H1 (cell line): ENCODE measurements at regions not wholly inside any gene's neighbourhood (a gene's known extent, or its start where the extent isn't known, plus 50 kb on each side); places are given as distances from the start of the nearest gene placed in this dataset.

Source experiments
- CTCF ChIA-PET: fragments of 300-600 bp; sonication (Branson Sonifier 250); formaldehyde crosslinking; loops from one replicate; lab custom pipeline; 2021; ENCODE audit not compliant: partially characterized antibody; lab: Charles Lee
- POLR2A ChIA-PET: fragments of 300-600 bp; sonication (Branson Sonifier 250); formaldehyde crosslinking; loops from one replicate; lab custom pipeline; 2021; ENCODE audit warnings: inconsistent platforms; ENCODE audit not compliant: partially characterized antibody; lab: Charles Lee
- DNase-seq, 2 experiments: peaks; one replicate each; pipeline versions ENCODE4 v3.0.0 to v3.0.0-alpha.2; 2010 to 2022; ENCODE audit warnings: low spot score in 2 of 2, low read depth in 1 of 2, mixed read lengths in 1 of 2
- FAIRE-seq: peaks from 2 replicates; lab custom pipeline; 2011; peaks lifted over from hg19 to GRCh38; lab: Jason Lieb, UNC
- H2AFZ ChIP-seq: 2 replicates; pipeline ENCODE4 v1.8.1; 2012; ENCODE audit warnings: low read length, inconsistent platforms
- H2AK5ac ChIP-seq: 2 replicates; pipeline ENCODE4 v1.6.1; 2013; ENCODE audit warnings: low read depth, low read length
- H2BK120ac ChIP-seq: replicated peaks from 2 replicates; pipeline ENCODE3; 2013; ENCODE audit warnings: low read depth, low read length, inconsistent platforms
- H2BK12ac ChIP-seq: 2 replicates; pipeline ENCODE4 v1.6.1; 2013; ENCODE audit warnings: low read depth, low read length
- H2BK15ac ChIP-seq: 2 replicates; pipeline ENCODE4 v1.6.1; 2013; ENCODE audit warnings: low read length
- H2BK20ac ChIP-seq: 2 replicates; pipeline ENCODE4 v1.6.1; 2013; ENCODE audit warnings: low read length
- H2BK5ac ChIP-seq: 2 replicates; pipeline ENCODE4 v1.6.1; 2013; ENCODE audit warnings: low read depth, low read length
- H3K14ac ChIP-seq: 2 replicates; pipeline ENCODE4 v1.6.1; 2013; ENCODE audit warnings: inconsistent platforms; ENCODE audit not compliant: insufficient read length
- H3K18ac ChIP-seq: 2 replicates; pipeline ENCODE4 v1.6.1; 2013; ENCODE audit warnings: low read length; ENCODE audit errors: extremely low read depth
- H3K23ac ChIP-seq: 2 replicates; pipeline ENCODE4 v1.6.1; 2013; ENCODE audit warnings: inconsistent platforms; ENCODE audit not compliant: insufficient read length
- H3K23me2 ChIP-seq: 2 replicates; pipeline ENCODE4 v1.6.1; 2013; ENCODE audit warnings: low read depth, low read length
- H3K27ac ChIP-seq: 2 replicates; pipeline ENCODE4 v1.6.1; 2011; ENCODE audit warnings: low read depth, low read length, inconsistent platforms
- H3K27me3 ChIP-seq, 4 experiments: replicated peaks in 1 of 4; 1 replicate in 1 of 4; 2 replicates in 3 of 4; pipeline versions ENCODE4 v1.6.1 to v1.8.1; 2011 to 2013; ENCODE audit warnings: low read length in 3 of 4, mild to moderate bottlenecking in 3 of 4, inconsistent platforms in 2 of 4, mixed read lengths in 2 of 4, moderate library complexity in 1 of 4; ENCODE audit not compliant: control insufficient read depth in 3 of 4, insufficient read depth in 3 of 4; ENCODE audit errors: extremely low read depth in 1 of 4
- H3K36me3 ChIP-seq, 4 experiments: 2 replicates each; pipeline versions ENCODE4 v1.6.1 to v1.8.1; 2011 to 2013; ENCODE audit warnings: mild to moderate bottlenecking in 4 of 4, low read length in 3 of 4, moderate library complexity in 2 of 4, control low read depth in 1 of 4, inconsistent platforms in 1 of 4; ENCODE audit not compliant: insufficient read depth in 4 of 4, control insufficient read depth in 2 of 4
- H3K4ac ChIP-seq: replicated peaks from 2 replicates; pipeline ENCODE3; 2013; ENCODE audit warnings: low read length, low read depth, mixed read lengths, inconsistent platforms; ENCODE audit not compliant: insufficient read length
- H3K4me1 ChIP-seq, 4 experiments: replicated peaks in 1 of 4; 1 replicate in 1 of 4; 2 replicates in 3 of 4; pipeline versions ENCODE4 v1.6.1 to v1.8.1; 2011 to 2013; ENCODE audit warnings: low read length in 3 of 4, inconsistent platforms in 2 of 4, mixed read lengths in 1 of 4; ENCODE audit not compliant: insufficient read depth in 4 of 4, control insufficient read depth in 3 of 4
- H3K4me2 ChIP-seq, 2 experiments: 2 replicates each; pipeline versions ENCODE4 v1.6.1 to v1.8.1; 2011 to 2013; ENCODE audit warnings: low read depth in 2 of 2, low read length in 2 of 2, control low read depth in 1 of 2, inconsistent platforms in 1 of 2, mild to moderate bottlenecking in 1 of 2; ENCODE audit not compliant: insufficient read depth in 1 of 2
- H3K4me3 ChIP-seq, 4 experiments: fragments of 200-600, 300-600 bp in 1 of 4; sonication (generic), shearing (Covaris generic), sonication (Bioruptor Twin) in 1 of 4; 2 replicates each; pipeline versions ENCODE4 v1.5.1 to v1.8.1; 2011 to 2016; ENCODE audit warnings: low read length in 4 of 4, low read depth in 3 of 4, control low read depth in 2 of 4, inconsistent platforms in 2 of 4, mild to moderate bottlenecking in 2 of 4, mixed read lengths in 1 of 4, moderate library complexity in 1 of 4; ENCODE audit not compliant: insufficient read depth in 2 of 4; ENCODE audit errors: extremely low read depth in 1 of 4
- H3K56ac ChIP-seq: replicated peaks from 2 replicates; pipeline ENCODE3; 2013; ENCODE audit warnings: low read depth, mild to moderate bottlenecking, mixed read lengths, low read length, inconsistent platforms; ENCODE audit not compliant: insufficient read length
- H3K79me1 ChIP-seq: 2 replicates; pipeline ENCODE4 v1.6.1; 2013; ENCODE audit warnings: low read depth, low read length, control low read depth
- H3K79me2 ChIP-seq, 2 experiments: 2 replicates each; pipeline versions ENCODE4 v1.6.1 to v1.8.1; 2012 to 2013; ENCODE audit warnings: low read length in 2 of 2, mild to moderate bottlenecking in 2 of 2, inconsistent platforms in 1 of 2; ENCODE audit not compliant: insufficient read depth in 2 of 2, control insufficient read depth in 1 of 2
- H3K9ac ChIP-seq, 4 experiments: replicated peaks in 1 of 4; 1 replicate in 1 of 4; 2 replicates in 3 of 4; pipeline versions ENCODE4 v1.6.1 to v1.8.1; 2011 to 2013; ENCODE audit warnings: low read depth in 3 of 4, low read length in 3 of 4, control low read depth in 2 of 4, mild to moderate bottlenecking in 2 of 4, moderate library complexity in 2 of 4, inconsistent platforms in 1 of 4; ENCODE audit errors: extremely low read depth in 1 of 4
- H3K9me3 ChIP-seq, 2 experiments: 2 replicates each; pipeline versions ENCODE4 v1.6.1 to v1.8.1; 2012 to 2013; ENCODE audit warnings: mild to moderate bottlenecking in 2 of 2, moderate library complexity in 2 of 2, control low read depth in 1 of 2, inconsistent platforms in 1 of 2, low read depth in 1 of 2, low read length in 1 of 2, mixed read lengths in 1 of 2; ENCODE audit not compliant: insufficient read depth in 2 of 2
- H4K20me1 ChIP-seq, 2 experiments: replicated peaks in 1 of 2; 2 replicates each; pipeline versions ENCODE3 to v1.8.1; 2011 to 2013; ENCODE audit warnings: inconsistent platforms in 2 of 2, low read length in 2 of 2, mild to moderate bottlenecking in 1 of 2; ENCODE audit not compliant: insufficient read depth in 2 of 2, control insufficient read depth in 1 of 2
- H4K5ac ChIP-seq: 2 replicates; pipeline ENCODE4 v1.6.1; 2013; ENCODE audit warnings: low read length, low read depth, mixed read lengths, inconsistent platforms; ENCODE audit not compliant: insufficient read length
- H4K8ac ChIP-seq: 2 replicates; pipeline ENCODE4 v1.8.0; 2013; ENCODE audit warnings: mild to moderate bottlenecking, moderate library complexity, low read length, inconsistent platforms; ENCODE audit not compliant: insufficient read depth; ENCODE audit errors: extremely low read depth
- H4K91ac ChIP-seq: replicated peaks from 2 replicates; pipeline ENCODE3; 2013; ENCODE audit warnings: low read length, mixed read lengths, inconsistent platforms; ENCODE audit not compliant: insufficient read length
- ASH2L ChIP-seq: fragments of 200-600, 300-600 bp; sonication (generic); IDR thresholded peaks from one replicate; pipeline ENCODE4 v1.7.1; 2017; ENCODE audit warnings: low read length
- ATF3 ChIP-seq: IDR thresholded peaks from 2 replicates; pipeline ENCODE4 v1.6.1; 2011; ENCODE audit warnings: low read depth, mild to moderate bottlenecking, low read length; ENCODE audit not compliant: insufficient read depth
- CBX5 ChIP-seq: fragments of 300-800, 300-1000 bp; sonication (generic); IDR thresholded peaks from 2 replicates; pipeline ENCODE4 v1.7.1; 2016; ENCODE audit warnings: antibody characterized with exemption, low read length, low read depth
- CBX8 ChIP-seq: fragments of 300-800, 300-1000 bp; sonication (generic); IDR thresholded peaks from 2 replicates; pipeline ENCODE4 v1.7.1; 2016; ENCODE audit warnings: low read depth, low read length, borderline replicate concordance
- EP300 ChIP-seq, 2 experiments: IDR thresholded peaks; 1 replicate in 1 of 2; 2 replicates in 1 of 2; pipeline ENCODE4 v1.6.1; 2011 to 2012; ENCODE audit warnings: low read depth in 2 of 2, low read length in 2 of 2, mild to moderate bottlenecking in 2 of 2, borderline replicate concordance in 1 of 2, inconsistent platforms in 1 of 2, moderate library complexity in 1 of 2
- FOSL1 ChIP-seq: IDR thresholded peaks from 2 replicates; pipeline ENCODE4 v1.6.1; 2011; ENCODE audit warnings: mild to moderate bottlenecking, low read depth, low read length, moderate library complexity; ENCODE audit not compliant: insufficient read depth
- GABPA ChIP-seq: IDR thresholded peaks from 2 replicates; pipeline ENCODE4 v1.6.1; 2011; ENCODE audit warnings: mild to moderate bottlenecking, low read length, moderate library complexity, borderline replicate concordance; ENCODE audit not compliant: insufficient read depth
- KDM1A ChIP-seq: fragments of 200-600, 300-600 bp; sonication (generic); IDR thresholded peaks from 2 replicates; pipeline ENCODE4 v1.7.1; 2016; ENCODE audit warnings: mild to moderate bottlenecking, low read length, borderline replicate concordance
- NRF1 ChIP-seq: IDR thresholded peaks from 2 replicates; pipeline ENCODE4 v1.6.1; 2011; ENCODE audit warnings: mild to moderate bottlenecking, low read depth, low read length, improper control_type of control experiment
- POLR2A ChIP-seq, 2 experiments: IDR thresholded peaks; 1 replicate in 1 of 2; 2 replicates in 1 of 2; pipeline ENCODE4 v1.6.1; 2011; ENCODE audit warnings: low read depth in 2 of 2, low read length in 2 of 2, mild to moderate bottlenecking in 2 of 2; ENCODE audit errors: control extremely low read depth in 1 of 2
- SAP30 ChIP-seq: fragments of 300-600 bp; sonication (generic); IDR thresholded peaks from 2 replicates; pipeline ENCODE4 v1.7.1; 2012; ENCODE audit warnings: low read length, moderate library complexity, mild to moderate bottlenecking, inconsistent platforms; ENCODE audit not compliant: insufficient read depth, insufficient replicate concordance
- SIX5 ChIP-seq: IDR thresholded peaks from 2 replicates; pipeline ENCODE4 v1.6.1; 2011; ENCODE audit warnings: mild to moderate bottlenecking, low read depth, low read length
- SP1 ChIP-seq: IDR thresholded peaks from 2 replicates; pipeline ENCODE4 v1.6.1; 2011; ENCODE audit warnings: low read depth, low read length
- SRF ChIP-seq: IDR thresholded peaks from 2 replicates; pipeline ENCODE4 v1.6.1; 2011; ENCODE audit warnings: mild to moderate bottlenecking, low read depth, low read length, moderate library complexity
- TAF1 ChIP-seq: IDR thresholded peaks from 2 replicates; pipeline ENCODE4 v1.6.1; 2011; ENCODE audit warnings: mild to moderate bottlenecking, low read depth, low read length
- WGBS, 2 experiments: shearing (Covaris generic) in 1 of 2; methylation state at CpG; one replicate each; pipeline versions ENCODE4 v1.1.6 to v1.1.7; 2013 to 2015; ENCODE audit warnings: low lambda C conversion rate in 2 of 2, mixed read lengths in 2 of 2, inconsistent platforms in 1 of 2, low coverage in 1 of 2, missing lambda C conversion rate in 1 of 2; ENCODE audit not compliant: insufficient replicate concordance in 2 of 2, insufficient coverage in 1 of 2, insufficient read length in 1 of 2; ENCODE audit errors: extremely low coverage in 1 of 2, missing lambda C conversion rate in 1 of 2; 5-methylcytosine and 5-hydroxymethylcytosine counted together

- H2BK12ac ChIP-seq: no peak overlapping the region
- no peak overlapping the region for H4K5ac ChIP-seq
- H3K4ac ChIP-seq: no peak overlapping the region
- no peaks in the 10 kb centered on the region for H3K9me3 ChIP-seq
- no peak overlapping the region for H3K4me3 ChIP-seq
- H3K14ac ChIP-seq: no peak overlapping the region
- no peak overlapping the region for H2BK15ac ChIP-seq
- H3K27ac ChIP-seq: no peak overlapping the region
- no peaks in the 10 kb centered on the region for H3K79me1 ChIP-seq
- no peak overlapping the region for H3K56ac ChIP-seq
- H4K20me1 ChIP-seq: no peaks in the 10 kb centered on the region
- H3K9ac ChIP-seq: no peak overlapping the region
- H3K27me3 ChIP-seq: peaks cover 1 to 18% (median 16%) of the 10 kb centered on the region in 4 experiments
- no peaks in the 10 kb centered on the region for H3K36me3 ChIP-seq
- 91% methylated on average over 8 of the region's 8 CpGs; no CpG with 5 or more reads in 1 of the 2 experiments for WGBS, 2 experiments
- no peak overlapping the region for H2AFZ ChIP-seq
- no peak overlapping the region for H4K8ac ChIP-seq
- DNase-seq: peak in 1 of 2 experiments; percentile 34
- no peak overlapping the region for H3K4me2 ChIP-seq
- no peak for FAIRE-seq
- peaks cover 6% of the 10 kb centered on the region; the same call in 1 of the 2 replicates for H3K23me2 ChIP-seq
- ChIA-PET CTCF (interaction anchor here (2.0 kb wide), 1 partner anchor 103 kb away, joined by 4 read pairs; no protein-coding TSS in a partner anchor), POLR2A (no interaction called here)
- no peak overlapping the region for H2BK20ac ChIP-seq
- H4K91ac ChIP-seq: no peak overlapping the region
- H3K18ac ChIP-seq: no peak overlapping the region
- H3K79me2 ChIP-seq: no peaks in the 10 kb centered on the region
- H2BK5ac ChIP-seq: no peak overlapping the region
- H2AK5ac ChIP-seq: no peak overlapping the region
- H3K23ac ChIP-seq: no peak overlapping the region
- no peak overlapping the region for H2BK120ac ChIP-seq
- H3K4me1 ChIP-seq: peaks cover 0 to 5% (median 0%) of the 10 kb centered on the region in 4 experiments; a peak in 3 of 7 replicates
- TF ChIP-seq CBX8: no peak
- no peak for TF ChIP-seq POLR2A (IDR thresholded peaks at IDR 0.05; ENCODE audit: control extremely low read depth in 1 of 2, low read depth in 2 of 2, low read length in 2 of 2)
- TF ChIP-seq FOSL1: no peak
- no peak for TF ChIP-seq KDM1A
- TF ChIP-seq NRF1: no peak
- no peak for TF ChIP-seq SIX5
- TF ChIP-seq GABPA: no peak
- TF ChIP-seq ATF3: no peak
- TF ChIP-seq EP300 (IDR thresholded peaks at IDR 0.05; ENCODE audit: borderline replicate concordance in 1 of 2, low read depth in 2 of 2, low read length in 2 of 2): no peak
- no peak for TF ChIP-seq SP1
- TF ChIP-seq SRF: no peak
- no peak for TF ChIP-seq SAP30
- no peak for TF ChIP-seq TAF1
- no peak for TF ChIP-seq CBX5
- TF ChIP-seq ASH2L: no peak
These were observed 138.5 kb upstream of the RET start for GRCh38 chr10:42938351-42938750.
